NCI-H748 (cell line): ENCODE measurements at regions not wholly inside any gene's neighbourhood (a gene's known extent, or its start where the extent isn't known, plus 50 kb on each side); places are given as distances from the start of the nearest gene placed in this dataset.

Source experiments
- DNase-seq: peaks from one replicate; lab custom pipeline; 2025; ENCODE audit not compliant: unreplicated experiment; lab: John Stamatoyannopoulos, UW

GRCh38 chr1:60483509-60483908 is 409.9 kb upstream of the C1orf87 start:
- no peak for DNase-seq

- DNase-seq: no peak
Observed at GRCh38 chr1:60470246-60470645, 396.7 kb upstream of the C1orf87 start.

- no peak for DNase-seq
Observed at GRCh38 chr1:60463786-60464185, 390.2 kb upstream of the C1orf87 start.

- DNase-seq: no peak
Observed at GRCh38 chr1:60463146-60463545, 389.6 kb upstream of the C1orf87 start.

GRCh38 chr1:60461925-60462595 is 388.5 kb upstream of the C1orf87 start:
- no peak for DNase-seq

GRCh38 chr1:60458111-60458510 is 384.5 kb upstream of the C1orf87 start:
- no peak for DNase-seq

GRCh38 chr1:60449876-60450275 is 376.3 kb upstream of the C1orf87 start:
- DNase-seq: no peak

GRCh38 chr1:60448850-60449249 is 375.3 kb upstream of the C1orf87 start:
- DNase-seq: no peak

- no peak for DNase-seq
Observed at GRCh38 chr1:60444680-60445079, 371.1 kb upstream of the C1orf87 start.

- no peak for DNase-seq
Observed at GRCh38 chr1:60436186-60436585, 362.6 kb upstream of the C1orf87 start.

GRCh38 chr1:60431593-60431992 is 358.0 kb upstream of the C1orf87 start:
- no peak for DNase-seq

- no peak for DNase-seq
Observed at GRCh38 chr1:60430375-60430774, 356.8 kb upstream of the C1orf87 start.

GRCh38 chr1:60428127-60428526 is 354.6 kb upstream of the C1orf87 start:
- no peak for DNase-seq

GRCh38 chr1:60427701-60428100 is 354.1 kb upstream of the C1orf87 start:
- peak; percentile 95 for DNase-seq

GRCh38 chr1:60427194-60427593 is 353.6 kb upstream of the C1orf87 start:
- DNase-seq: no peak

GRCh38 chr1:60425528-60425927 is 352.0 kb upstream of the C1orf87 start:
- peak; percentile 40 for DNase-seq

- DNase-seq: no peak
Observed at GRCh38 chr1:60423146-60423780, 349.7 kb upstream of the C1orf87 start.

GRCh38 chr1:60421965-60422364 is 348.4 kb upstream of the C1orf87 start:
- no peak for DNase-seq

- no peak for DNase-seq
Observed at GRCh38 chr1:60419023-60419422, 345.5 kb upstream of the C1orf87 start.

GRCh38 chr1:60415696-60416095 is 342.1 kb upstream of the C1orf87 start:
- no peak for DNase-seq

- no peak for DNase-seq
Observed at GRCh38 chr1:60413091-60413490, 339.5 kb upstream of the C1orf87 start.

GRCh38 chr1:60411591-60411990 is 338.0 kb upstream of the C1orf87 start:
- DNase-seq: no peak

- no peak for DNase-seq
Observed at GRCh38 chr1:60402816-60403215, 329.2 kb upstream of the C1orf87 start.
